NCI-H1092 (cell line): ENCODE measurements at regions not wholly inside any gene's neighbourhood (a gene's known extent, or its start where the extent isn't known, plus 50 kb on each side); places are given as distances from the start of the nearest gene placed in this dataset.

Experiments used
- DNase-seq: peaks from one replicate; lab custom pipeline; 2025; lab: John Stamatoyannopoulos, UW

- DNase-seq: no peak
Measured at GRCh38 chr12:112559784-112560183, 141.0 kb downstream of the PTPN11 start.

- no peak for DNase-seq
Measured at GRCh38 chr12:112564160-112564784, 145.5 kb downstream of the PTPN11 start.

GRCh38 chr12:112568641-112569040 lies 149.9 kb downstream of the PTPN11 start:
- no peak for DNase-seq

- no peak for DNase-seq
Measured at GRCh38 chr12:112570096-112570495, 151.3 kb downstream of the PTPN11 start.

- no peak for DNase-seq
Measured at GRCh38 chr12:112573141-112573540, 154.4 kb downstream of the PTPN11 start.

GRCh38 chr12:112574896-112575558 lies 156.3 kb downstream of the PTPN11 start:
- no peak for DNase-seq

- DNase-seq: no peak
Measured at GRCh38 chr12:112575559-112576067, 156.9 kb downstream of the PTPN11 start.

GRCh38 chr12:112577473-112578329 lies 159.0 kb downstream of the PTPN11 start:
- DNase-seq: no peak

- no peak for DNase-seq
Measured at GRCh38 chr12:112584266-112584722, 165.5 kb downstream of the PTPN11 start.

- no peak for DNase-seq
Measured at GRCh38 chr12:112586148-112586783, 167.5 kb downstream of the PTPN11 start.

GRCh38 chr12:112589275-112589674 lies 170.5 kb downstream of the PTPN11 start:
- DNase-seq: no peak

GRCh38 chr12:112590281-112590680 lies 171.5 kb downstream of the PTPN11 start:
- no peak for DNase-seq

- DNase-seq: no peak
Measured at GRCh38 chr12:112591488-112591887, 172.7 kb downstream of the PTPN11 start.

- no peak for DNase-seq
Measured at GRCh38 chr12:112595410-112595809, 176.7 kb downstream of the PTPN11 start.

GRCh38 chr12:112597986-112598385 lies 179.2 kb downstream of the PTPN11 start:
- DNase-seq: no peak

- no peak for DNase-seq
Measured at GRCh38 chr12:112598626-112599025, 179.9 kb downstream of the PTPN11 start.

GRCh38 chr12:112599871-112600270 lies 181.1 kb downstream of the PTPN11 start:
- no peak for DNase-seq

GRCh38 chr12:112602150-112602549 lies 183.4 kb downstream of the PTPN11 start:
- DNase-seq: no peak

- DNase-seq: no peak
Measured at GRCh38 chr12:112606611-112607365, 184.8 kb upstream of the RPH3A start.

GRCh38 chr12:112607427-112607826 lies 184.1 kb upstream of the RPH3A start:
- no peak for DNase-seq

- DNase-seq: no peak
Measured at GRCh38 chr12:112611908-112612307, 179.6 kb upstream of the RPH3A start.
